HG02840 (cell line): ENCODE measurements at regions not wholly inside any gene's neighbourhood (a gene's known extent, or its start where the extent isn't known, plus 50 kb on each side); places are given as distances from the start of the nearest gene placed in this dataset.
"Not testable (repeated sequence)": the region's sequence is repeated elsewhere in the genome, so short reads cannot be mapped to it uniquely, and the experiment has no call there.

ENCODE experiments used
- ATAC-seq: cut with Tn5 transposase; IDR thresholded peaks from one replicate; pipeline ENCODE4 v1.9.1; 2021; ENCODE audit warnings: mild to moderate bottlenecking, moderate library complexity, moderate number of reproducible peaks; ENCODE audit not compliant: unreplicated experiment, low FRiP score

- ATAC-seq: no peak
These were observed 101.2 kb upstream of the TRIM24 start for GRCh38 chr7:138358850-138359341.

GRCh38 chr7:138359870-138360559, 100.0 kb upstream of the TRIM24 start:
- no peak for ATAC-seq

GRCh38 chr7:138363721-138364120, 96.3 kb upstream of the TRIM24 start:
- ATAC-seq: no peak

GRCh38 chr7:138366137-138366536, 93.9 kb upstream of the TRIM24 start:
- ATAC-seq: not testable (repeated sequence)

- not testable (repeated sequence) for ATAC-seq
These were observed 93.4 kb upstream of the TRIM24 start for GRCh38 chr7:138366676-138367075.

- ATAC-seq: no peak
These were observed 90.3 kb upstream of the TRIM24 start for GRCh38 chr7:138369797-138370196.

- ATAC-seq: no peak
These were observed 89.1 kb upstream of the TRIM24 start for GRCh38 chr7:138370956-138371355.

GRCh38 chr7:138374119-138374693, 85.9 kb upstream of the TRIM24 start:
- ATAC-seq: no peak

- ATAC-seq: no peak
These were observed 82.8 kb upstream of the TRIM24 start for GRCh38 chr7:138377306-138377705.

- no peak for ATAC-seq
These were observed 81.1 kb upstream of the TRIM24 start for GRCh38 chr7:138378741-138379559.

- ATAC-seq: no peak
These were observed 77.0 kb upstream of the TRIM24 start for GRCh38 chr7:138382862-138383565.

- ATAC-seq: no peak
These were observed 73.2 kb upstream of the TRIM24 start for GRCh38 chr7:138386821-138387220.

- no peak for ATAC-seq
These were observed 72.1 kb upstream of the TRIM24 start for GRCh38 chr7:138387755-138388475.

- ATAC-seq: no peak
These were observed 71.2 kb upstream of the TRIM24 start for GRCh38 chr7:138388673-138389491.

GRCh38 chr7:138395763-138396162, 64.3 kb upstream of the TRIM24 start:
- ATAC-seq: no peak

GRCh38 chr7:138396251-138397070, 63.6 kb upstream of the TRIM24 start:
- ATAC-seq: peak; percentile 94

- ATAC-seq: not testable (repeated sequence)
These were observed 63.0 kb upstream of the TRIM24 start for GRCh38 chr7:138397071-138397433.

- no peak for ATAC-seq
These were observed 61.2 kb upstream of the TRIM24 start for GRCh38 chr7:138398857-138399256.
